ENCODE measurements at regions not wholly inside any gene's neighbourhood (a gene's known extent, or its start where the extent isn't known, plus 50 kb on each side); places are given as distances from the start of the nearest gene placed in this dataset.

- TF ChIP-seq, protein P1, sequence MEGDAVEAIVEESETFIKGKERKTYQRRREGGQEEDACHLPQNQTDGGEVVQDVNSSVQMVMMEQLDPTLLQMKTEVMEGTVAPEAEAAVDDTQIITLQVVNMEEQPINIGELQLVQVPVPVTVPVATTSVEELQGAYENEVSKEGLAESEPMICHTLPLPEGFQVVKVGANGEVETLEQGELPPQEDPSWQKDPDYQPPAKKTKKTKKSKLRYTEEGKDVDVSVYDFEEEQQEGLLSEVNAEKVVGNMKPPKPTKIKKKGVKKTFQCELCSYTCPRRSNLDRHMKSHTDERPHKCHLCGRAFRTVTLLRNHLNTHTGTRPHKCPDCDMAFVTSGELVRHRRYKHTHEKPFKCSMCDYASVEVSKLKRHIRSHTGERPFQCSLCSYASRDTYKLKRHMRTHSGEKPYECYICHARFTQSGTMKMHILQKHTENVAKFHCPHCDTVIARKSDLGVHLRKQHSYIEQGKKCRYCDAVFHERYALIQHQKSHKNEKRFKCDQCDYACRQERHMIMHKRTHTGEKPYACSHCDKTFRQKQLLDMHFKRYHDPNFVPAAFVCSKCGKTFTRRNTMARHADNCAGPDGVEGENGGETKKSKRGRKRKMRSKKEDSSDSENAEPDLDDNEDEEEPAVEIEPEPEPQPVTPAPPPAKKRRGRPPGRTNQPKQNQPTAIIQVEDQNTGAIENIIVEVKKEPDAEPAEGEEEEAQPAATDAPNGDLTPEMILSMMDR (IDR thresholded peaks at IDR 0.05): no peak
- no peak for TF ChIP-seq POLR2A (IDR thresholded peaks at IDR 0.05)
These were observed 141.2 kb downstream of the LRATD1 start for GRCh38 chr2:14773696-14774095.
